ENCODE measurements at regions not wholly inside any gene's neighbourhood (a gene's known extent, or its start where the extent isn't known, plus 50 kb on each side); places are given as distances from the start of the nearest gene placed in this dataset.

- peak; percentile 64; the same call in 1 of the 2 replicates for TF ChIP-seq TAF1 (IDR thresholded peaks at IDR 0.05; ENCODE audit: borderline replicate concordance, insufficient read depth, low read length)
- no peak for TF ChIP-seq SIN3A (IDR thresholded peaks at IDR 0.05; ENCODE audit: borderline replicate concordance, insufficient read depth, low read length)
- peak; percentile 96 for TF ChIP-seq POLR2AphosphoS5 (IDR thresholded peaks at IDR 0.05; ENCODE audit: low read depth, low read length)
- TF ChIP-seq FOXP2 (optimal IDR thresholded peaks at IDR 0.05; ENCODE audit: borderline replicate concordance, extremely low read depth, extremely low read length, insufficient read depth): peak; percentile 16
- TF ChIP-seq REST (IDR thresholded peaks at IDR 0.05; ENCODE audit: insufficient read depth in 1 of 2, low read depth in 2 of 2, low read length in 2 of 2): no peak
Observed at GRCh38 chr7:66493235-66494205, 135.2 kb upstream of the KCTD7 start.

- TF ChIP-seq TAF1 (IDR thresholded peaks at IDR 0.05; ENCODE audit: borderline replicate concordance, insufficient read depth, low read length) (no peak), REST (IDR thresholded peaks at IDR 0.05; ENCODE audit: insufficient read depth in 1 of 2, low read depth in 2 of 2, low read length in 2 of 2) (no peak), SIN3A (IDR thresholded peaks at IDR 0.05; ENCODE audit: borderline replicate concordance, insufficient read depth, low read length) (no peak), POLR2AphosphoS5 (IDR thresholded peaks at IDR 0.05; ENCODE audit: low read depth, low read length) (no peak), FOXP2 (optimal IDR thresholded peaks at IDR 0.05; ENCODE audit: borderline replicate concordance, extremely low read depth, extremely low read length, insufficient read depth) (no peak)
Observed at GRCh38 chr7:66497346-66497745, 131.3 kb upstream of the KCTD7 start.

- TF ChIP-seq POLR2AphosphoS5 (IDR thresholded peaks at IDR 0.05; ENCODE audit: low read depth, low read length): no peak
- TF ChIP-seq TAF1 (IDR thresholded peaks at IDR 0.05; ENCODE audit: borderline replicate concordance, insufficient read depth, low read length): no peak
- no peak for TF ChIP-seq SIN3A (IDR thresholded peaks at IDR 0.05; ENCODE audit: borderline replicate concordance, insufficient read depth, low read length)
- no peak for TF ChIP-seq REST (IDR thresholded peaks at IDR 0.05; ENCODE audit: insufficient read depth in 1 of 2, low read depth in 2 of 2, low read length in 2 of 2)
- no peak for TF ChIP-seq FOXP2 (optimal IDR thresholded peaks at IDR 0.05; ENCODE audit: borderline replicate concordance, extremely low read depth, extremely low read length, insufficient read depth)
Observed at GRCh38 chr7:66500087-66500486, 128.6 kb upstream of the KCTD7 start.

- TF ChIP-seq REST (IDR thresholded peaks at IDR 0.05; ENCODE audit: insufficient read depth in 1 of 2, low read depth in 2 of 2, low read length in 2 of 2): no peak
Observed at GRCh38 chr7:66502230-66503035, 126.2 kb upstream of the KCTD7 start.
